NT2/D1 (cell line): ENCODE measurements at regions not wholly inside any gene's neighbourhood (a gene's known extent, or its start where the extent isn't known, plus 50 kb on each side); places are given as distances from the start of the nearest gene placed in this dataset.

Experiments used
- DNase-seq: peaks from one replicate; pipeline ENCODE4 v3.0.0-alpha.2; 2011; ENCODE audit warnings: low read depth, low spot score
- H3K27me3 ChIP-seq: 2 replicates; pipeline ENCODE4 v1.6.0; 2011; ENCODE audit warnings: mild to moderate bottlenecking; ENCODE audit not compliant: insufficient read length, insufficient read depth
- H3K36me3 ChIP-seq: 2 replicates; pipeline ENCODE4 v1.6.1; 2011; ENCODE audit warnings: mild to moderate bottlenecking, low read length, mixed read lengths; ENCODE audit not compliant: insufficient read depth, insufficient read length
- H3K4me1 ChIP-seq: 2 replicates; pipeline ENCODE4 v1.5.1; 2011; ENCODE audit not compliant: insufficient read depth, insufficient read length
- H3K4me3 ChIP-seq: 2 replicates; pipeline ENCODE4 v1.5.1; 2011; ENCODE audit warnings: low read depth; ENCODE audit not compliant: insufficient read length
- H3K9ac ChIP-seq: 2 replicates; pipeline ENCODE4 v1.6.0; 2011; ENCODE audit warnings: low read depth; ENCODE audit not compliant: insufficient read length
- H3K9me3 ChIP-seq: 2 replicates; pipeline ENCODE4 v1.5.1; 2011; ENCODE audit warnings: mild to moderate bottlenecking, low read length; ENCODE audit not compliant: insufficient read depth
- SUZ12 ChIP-seq: IDR thresholded peaks from 2 replicates; pipeline ENCODE4 v1.6.1; 2011; ENCODE audit not compliant: insufficient read length, insufficient read depth; ENCODE audit errors: extremely low read depth
- YY1 ChIP-seq: IDR thresholded peaks from 2 replicates; pipeline ENCODE4 v1.6.1; 2011; ENCODE audit not compliant: insufficient read length, insufficient read depth
- ZNF274 ChIP-seq: IDR thresholded peaks from 2 replicates; pipeline ENCODE4 v1.6.1; 2011; ENCODE audit warnings: mild to moderate bottlenecking, low read depth, low read length

DNA sequence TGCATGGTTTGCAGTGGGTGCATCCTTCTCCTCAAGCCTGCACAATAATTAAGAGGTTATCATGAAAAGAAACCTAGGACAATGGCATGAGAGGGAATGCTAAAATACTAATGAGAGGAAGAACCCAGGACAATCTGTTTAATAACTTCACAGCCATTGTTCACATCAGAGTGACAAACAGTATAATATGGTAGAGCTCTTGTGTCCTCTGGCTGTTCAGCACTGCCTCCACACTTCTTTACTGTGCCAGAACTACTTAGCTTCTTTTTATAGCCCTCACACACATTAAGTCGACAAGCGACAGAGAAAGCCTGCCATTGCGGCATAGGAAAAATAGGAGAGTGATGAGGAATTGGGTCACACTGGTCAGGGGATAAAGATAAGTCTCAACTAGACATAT is 65.0 kb upstream of the MEIS2 start:
- Histone ChIP-seq H3K4me3 (no peak overlapping the region), H3K36me3 (no peaks in the 10 kb centered on the region), H3K4me1 (no peaks in the 10 kb centered on the region), H3K27me3 (no peaks in the 10 kb centered on the region), H3K9me3 (no peaks in the 10 kb centered on the region), H3K9ac (no peak overlapping the region)
- TF ChIP-seq YY1 (no peak), SUZ12 (no peak), ZNF274 (no peak)
- no peak for DNase-seq

- TF ChIP-seq YY1 = no peak
- TF ChIP-seq SUZ12 = no peak
- H3K9ac ChIP-seq = no peak overlapping the region
- H3K4me3 ChIP-seq = no peak overlapping the region
- no peaks in the 10 kb centered on the region for H3K9me3 ChIP-seq
- no peak for DNase-seq
- no peaks in the 10 kb centered on the region for H3K36me3 ChIP-seq
- no peaks in the 10 kb centered on the region for H3K4me1 ChIP-seq
- no peaks in the 10 kb centered on the region for H3K27me3 ChIP-seq
Observed at GRCh38 chr15:37166402-37166801, 66.1 kb upstream of the MEIS2 start.

GRCh38 chr15:37181339-37181738 is 81.0 kb upstream of the MEIS2 start:
- no peak overlapping the region for H3K4me3 ChIP-seq
- H3K9ac ChIP-seq = no peak overlapping the region
- no peaks in the 10 kb centered on the region for H3K4me1 ChIP-seq
- H3K36me3 ChIP-seq = no peaks in the 10 kb centered on the region
- peaks cover 15% of the 10 kb centered on the region for H3K9me3 ChIP-seq
- no peak for TF ChIP-seq ZNF274
- TF ChIP-seq YY1 = no peak
- TF ChIP-seq SUZ12 = no peak
- DNase-seq = no peak
- H3K27me3 ChIP-seq = no peaks in the 10 kb centered on the region

DNA sequence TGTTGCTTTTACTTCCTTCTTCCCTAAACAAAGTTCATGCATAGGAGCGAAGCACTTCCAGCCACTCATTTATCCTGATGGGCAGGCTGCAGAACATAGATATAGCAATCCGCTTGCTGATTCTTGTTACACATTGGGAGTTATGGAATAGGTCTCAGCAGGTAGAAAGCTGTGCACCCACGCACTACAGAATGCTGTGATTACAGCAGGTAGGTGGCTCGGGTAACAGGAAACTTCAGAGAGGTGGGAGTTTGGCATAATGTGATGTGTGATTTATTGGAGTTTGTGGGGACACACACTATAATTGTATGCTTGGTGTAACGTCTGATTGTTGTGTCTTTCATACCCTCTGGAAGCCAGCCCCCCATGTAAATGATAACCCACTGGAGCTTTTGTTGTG is 99.2 kb upstream of the MEIS2 start:
- no peak for TF ChIP-seq YY1
- TF ChIP-seq SUZ12 = no peak
- no peak for TF ChIP-seq ZNF274
- no peak for DNase-seq
- H3K4me3 ChIP-seq = no peak overlapping the region
- no peak overlapping the region for H3K9ac ChIP-seq
- H3K36me3 ChIP-seq = no peaks in the 10 kb centered on the region
- no peaks in the 10 kb centered on the region for H3K27me3 ChIP-seq
- no peaks in the 10 kb centered on the region for H3K4me1 ChIP-seq
- no peaks in the 10 kb centered on the region for H3K9me3 ChIP-seq

GRCh38 chr15:37203050-37203449 is 102.7 kb upstream of the MEIS2 start:
- no peak overlapping the region for H3K9ac ChIP-seq
- no peaks in the 10 kb centered on the region for H3K4me1 ChIP-seq
- no peak overlapping the region for H3K4me3 ChIP-seq
- no peaks in the 10 kb centered on the region for H3K36me3 ChIP-seq
- H3K9me3 ChIP-seq = no peaks in the 10 kb centered on the region
- DNase-seq = no peak
- TF ChIP-seq ZNF274 (no peak), SUZ12 (no peak), YY1 (no peak)
- H3K27me3 ChIP-seq = no peaks in the 10 kb centered on the region

- no peak overlapping the region for H3K4me3 ChIP-seq
- DNase-seq = no peak
- TF ChIP-seq ZNF274 (no peak), SUZ12 (no peak), YY1 (no peak)
- no peaks in the 10 kb centered on the region for H3K36me3 ChIP-seq
- no peak overlapping the region for H3K9ac ChIP-seq
- H3K9me3 ChIP-seq = no peaks in the 10 kb centered on the region
- H3K27me3 ChIP-seq = no peaks in the 10 kb centered on the region
- no peaks in the 10 kb centered on the region for H3K4me1 ChIP-seq
Observed at GRCh38 chr15:37204692-37205091, 104.3 kb upstream of the MEIS2 start.

GRCh38 chr15:37206690-37207089 is 106.3 kb upstream of the MEIS2 start:
- DNase-seq = no peak
- H3K4me1 ChIP-seq = no peaks in the 10 kb centered on the region
- TF ChIP-seq YY1 (no peak), ZNF274 (no peak), SUZ12 (no peak)
- no peaks in the 10 kb centered on the region for H3K27me3 ChIP-seq
- H3K9ac ChIP-seq = no peak overlapping the region
- H3K9me3 ChIP-seq = no peaks in the 10 kb centered on the region
- H3K4me3 ChIP-seq = no peak overlapping the region
- H3K36me3 ChIP-seq = no peaks in the 10 kb centered on the region

GRCh38 chr15:37208146-37209040 is 108.0 kb upstream of the MEIS2 start:
- H3K4me3 ChIP-seq = no peak overlapping the region
- no peaks in the 10 kb centered on the region for H3K9me3 ChIP-seq
- TF ChIP-seq SUZ12 (no peak), ZNF274 (no peak), YY1 (no peak)
- no peaks in the 10 kb centered on the region for H3K27me3 ChIP-seq
- no peaks in the 10 kb centered on the region for H3K4me1 ChIP-seq
- H3K36me3 ChIP-seq = no peaks in the 10 kb centered on the region
- no peak for DNase-seq
- H3K9ac ChIP-seq = no peak overlapping the region
